ENCODE measurements at regions not wholly inside any gene's neighbourhood (a gene's known extent, or its start where the extent isn't known, plus 50 kb on each side); places are given as distances from the start of the nearest gene placed in this dataset.

DNA sequence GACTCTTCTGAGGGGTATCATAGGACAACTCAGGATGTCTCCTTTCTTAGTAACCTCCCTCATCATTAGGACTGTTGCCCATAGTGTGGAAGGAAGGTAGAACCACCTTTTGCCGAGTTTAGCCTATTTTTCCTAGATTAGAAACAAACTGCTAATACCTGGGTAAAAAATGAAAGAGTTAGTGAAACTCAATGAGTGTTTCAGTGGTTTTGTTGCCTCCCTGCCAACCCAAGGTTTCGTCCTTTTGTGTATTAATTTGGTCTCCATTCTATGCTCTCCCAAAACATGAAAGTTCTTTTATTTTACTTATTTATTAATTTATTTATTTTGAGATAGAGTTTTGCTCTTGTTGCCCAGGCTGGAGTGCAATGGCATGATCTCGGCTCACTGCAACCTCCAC is 174.9 kb upstream of the KCNJ16 start:
- intact Hi-C loops (cut with DNase I), result no loop called here
- Histone ChIP-seq H3K27ac (no peak overlapping the region), H3K9me3 (no peaks in the 10 kb centered on the region), H3K36me3 (no peaks in the 10 kb centered on the region), H3K4me3 (no peak overlapping the region), H3K27me3 (no peaks in the 10 kb centered on the region), H3K4me1 (no peaks in the 10 kb centered on the region)
- ATAC-seq, result no peak
- no peak for DNase-seq
- TF ChIP-seq, protein P1, sequence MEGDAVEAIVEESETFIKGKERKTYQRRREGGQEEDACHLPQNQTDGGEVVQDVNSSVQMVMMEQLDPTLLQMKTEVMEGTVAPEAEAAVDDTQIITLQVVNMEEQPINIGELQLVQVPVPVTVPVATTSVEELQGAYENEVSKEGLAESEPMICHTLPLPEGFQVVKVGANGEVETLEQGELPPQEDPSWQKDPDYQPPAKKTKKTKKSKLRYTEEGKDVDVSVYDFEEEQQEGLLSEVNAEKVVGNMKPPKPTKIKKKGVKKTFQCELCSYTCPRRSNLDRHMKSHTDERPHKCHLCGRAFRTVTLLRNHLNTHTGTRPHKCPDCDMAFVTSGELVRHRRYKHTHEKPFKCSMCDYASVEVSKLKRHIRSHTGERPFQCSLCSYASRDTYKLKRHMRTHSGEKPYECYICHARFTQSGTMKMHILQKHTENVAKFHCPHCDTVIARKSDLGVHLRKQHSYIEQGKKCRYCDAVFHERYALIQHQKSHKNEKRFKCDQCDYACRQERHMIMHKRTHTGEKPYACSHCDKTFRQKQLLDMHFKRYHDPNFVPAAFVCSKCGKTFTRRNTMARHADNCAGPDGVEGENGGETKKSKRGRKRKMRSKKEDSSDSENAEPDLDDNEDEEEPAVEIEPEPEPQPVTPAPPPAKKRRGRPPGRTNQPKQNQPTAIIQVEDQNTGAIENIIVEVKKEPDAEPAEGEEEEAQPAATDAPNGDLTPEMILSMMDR (IDR thresholded peaks at IDR 0.05), result no peak

DNA sequence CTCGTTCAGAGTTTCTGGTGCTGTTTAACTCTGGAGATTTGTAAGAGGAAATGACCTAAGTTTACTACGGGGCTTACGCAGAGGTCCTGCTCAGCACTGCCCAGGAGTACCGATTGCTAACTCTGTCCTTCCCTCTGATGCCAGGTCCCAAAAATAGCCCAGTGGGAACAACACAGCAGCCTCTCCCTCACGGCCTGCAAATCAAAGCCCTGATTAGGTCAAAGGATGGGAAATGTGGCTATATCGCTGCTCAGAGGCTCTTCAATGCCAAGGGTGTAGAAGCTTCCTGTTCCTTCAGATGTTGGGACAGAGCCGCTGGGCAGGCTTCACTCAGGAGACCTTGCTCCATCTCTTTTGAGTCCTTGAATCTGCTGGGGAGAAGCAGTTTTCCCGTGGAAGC is 174.2 kb upstream of the KCNJ16 start:
- ATAC-seq (no peak), DNase-seq (no peak)
- Histone ChIP-seq H3K27ac (no peak overlapping the region), H3K36me3 (no peaks in the 10 kb centered on the region), H3K4me3 (no peak overlapping the region), H3K27me3 (no peaks in the 10 kb centered on the region), H3K9me3 (no peaks in the 10 kb centered on the region), H3K4me1 (no peaks in the 10 kb centered on the region)
- TF ChIP-seq, protein P1 (IDR thresholded peaks at IDR 0.05), result no peak
- intact Hi-C loops (cut with DNase I), result no loop called here

DNA sequence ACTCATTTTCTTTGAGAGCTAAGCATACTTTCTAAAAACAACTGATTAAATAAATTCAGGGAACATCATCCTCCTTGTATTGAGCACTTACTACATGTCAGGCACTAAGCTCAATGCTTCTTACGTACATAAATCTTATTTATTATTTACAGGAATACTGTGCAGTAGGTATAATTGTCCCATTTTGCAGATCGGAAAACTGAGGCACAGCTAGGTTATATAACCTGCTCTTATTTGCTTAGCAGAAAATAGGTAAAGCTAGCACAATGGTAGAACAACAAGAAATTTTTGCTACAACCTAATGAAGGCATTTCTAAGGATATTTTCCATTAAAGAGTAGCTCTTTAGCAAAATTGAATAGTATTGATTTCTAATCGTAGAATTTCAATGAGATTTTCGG is 168.7 kb upstream of the KCNJ16 start:
- H3K27me3 ChIP-seq, result no peaks in the 10 kb centered on the region
- ATAC-seq (no peak), DNase-seq (no peak)
- no peak overlapping the region for H3K4me3 ChIP-seq
- no peaks in the 10 kb centered on the region for H3K9me3 ChIP-seq
- no peaks in the 10 kb centered on the region for H3K4me1 ChIP-seq
- H3K36me3 ChIP-seq, result no peaks in the 10 kb centered on the region
- intact Hi-C loops (cut with DNase I), result no loop called here
- TF ChIP-seq, protein P1 (IDR thresholded peaks at IDR 0.05), result no peak
- no peak overlapping the region for H3K27ac ChIP-seq

DNA sequence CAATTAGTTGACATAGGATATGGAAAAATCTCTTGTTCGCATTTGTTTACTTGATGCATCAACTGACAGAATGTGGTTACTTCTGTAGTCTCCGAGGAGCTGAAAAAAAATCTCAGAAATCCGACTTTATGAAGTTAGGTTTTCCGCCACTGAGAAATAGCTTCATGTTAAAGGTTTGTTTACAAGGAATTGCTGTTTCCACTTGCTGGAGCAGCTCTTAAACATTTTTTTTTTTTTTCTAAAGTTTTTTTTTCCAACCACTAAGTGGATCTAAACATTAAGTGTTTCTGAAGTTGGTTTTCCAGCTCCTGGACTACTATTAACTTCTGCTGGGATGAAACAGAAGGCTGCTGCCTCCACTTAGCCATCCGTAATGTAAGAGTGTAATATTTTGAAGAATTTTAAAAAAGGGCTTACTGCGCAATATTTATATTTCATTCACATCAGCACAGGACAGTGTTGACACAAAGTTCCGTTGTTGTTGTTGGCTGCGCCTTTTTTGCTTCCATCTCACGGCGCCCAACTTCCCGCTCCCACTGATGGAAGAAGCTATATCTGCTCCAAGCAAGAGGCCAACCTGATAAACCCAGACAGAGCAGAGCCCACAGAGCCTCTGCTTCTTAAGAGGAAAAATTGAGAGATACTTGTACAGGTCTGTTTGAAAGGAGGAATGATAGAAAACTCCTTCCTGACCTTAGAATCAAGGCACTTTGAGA is 167.7 kb upstream of the KCNJ16 start:
- Histone ChIP-seq H3K36me3 (no peaks in the 10 kb centered on the region), H3K9me3 (no peaks in the 10 kb centered on the region), H3K4me3 (no peak overlapping the region), H3K27me3 (no peaks in the 10 kb centered on the region), H3K27ac (no peak overlapping the region), H3K4me1 (no peaks in the 10 kb centered on the region)
- no peak for ATAC-seq
- intact Hi-C loops (cut with DNase I), result no loop called here
- no peak for DNase-seq
- TF ChIP-seq, protein P1 (IDR thresholded peaks at IDR 0.05), result no peak

DNA sequence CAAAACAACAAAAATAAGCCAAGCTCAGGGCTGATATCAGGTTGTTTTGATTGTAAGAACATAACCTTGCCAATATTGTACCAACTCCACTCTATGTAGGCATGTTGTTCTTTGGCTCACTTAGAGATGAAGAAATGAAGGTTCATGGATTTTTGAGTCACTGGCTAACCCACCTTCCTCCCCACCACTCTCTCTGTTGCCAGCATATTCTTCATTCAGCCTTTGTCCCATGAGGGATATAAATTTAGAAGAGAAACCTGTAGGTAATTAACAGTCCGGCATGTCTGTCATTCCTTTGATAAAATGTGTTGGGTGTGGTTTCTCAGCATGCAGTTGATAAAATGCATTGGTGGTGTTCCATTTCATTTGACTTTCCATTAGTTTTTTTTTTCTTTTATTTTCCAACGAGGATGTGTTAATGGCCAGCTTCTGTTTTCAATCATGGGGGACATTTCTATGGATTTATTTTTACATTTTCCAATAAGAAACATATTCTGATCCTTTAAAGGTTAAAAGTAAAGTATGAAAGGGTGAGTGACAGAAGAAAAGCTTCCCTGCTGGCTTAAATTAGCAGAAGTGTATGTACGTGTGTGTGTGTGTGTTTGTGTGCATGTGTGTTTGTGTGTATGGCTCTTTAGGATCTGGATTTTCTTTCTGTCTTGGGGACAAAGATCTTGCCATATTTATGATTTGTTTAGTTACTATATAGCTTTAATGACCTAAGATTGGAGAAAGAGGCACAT is 166.2 kb upstream of the KCNJ16 start:
- ATAC-seq (no peak), DNase-seq (no peak)
- no peaks in the 10 kb centered on the region for H3K36me3 ChIP-seq
- no peaks in the 10 kb centered on the region for H3K9me3 ChIP-seq
- TF ChIP-seq, protein P1 (IDR thresholded peaks at IDR 0.05), result no peak
- H3K4me3 ChIP-seq, result no peak overlapping the region
- no peak overlapping the region for H3K27ac ChIP-seq
- intact Hi-C loops (cut with DNase I), result no loop called here
- no peaks in the 10 kb centered on the region for H3K4me1 ChIP-seq
- H3K27me3 ChIP-seq, result no peaks in the 10 kb centered on the region

Data from upper lobe of right lung (tissue), 1 donor.